ENCODE measurements at regions not wholly inside any gene's neighbourhood (a gene's known extent, or its start where the extent isn't known, plus 50 kb on each side); places are given as distances from the start of the nearest gene placed in this dataset.

DNA sequence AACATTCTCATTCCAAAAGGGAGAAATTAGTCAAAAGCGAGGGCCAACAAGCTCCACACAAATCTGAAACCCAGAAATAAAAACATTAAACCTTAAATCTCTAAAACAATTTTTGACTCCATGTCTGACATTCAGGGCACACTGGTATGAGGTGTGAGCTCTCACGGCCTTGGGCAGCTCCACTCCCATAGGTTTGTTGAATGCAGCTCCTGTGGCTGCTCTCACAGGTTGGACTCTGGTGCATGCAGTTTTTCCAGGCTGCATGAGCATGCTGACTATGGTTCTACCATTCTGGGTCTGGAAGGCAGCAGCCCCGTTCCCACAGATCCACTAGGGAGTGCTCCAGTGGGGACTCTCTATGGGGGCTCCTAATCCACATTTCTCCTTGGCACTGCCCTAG, 887.1 kb upstream of the GHITM start:
- no peak for DNase-seq (ENCODE audit: low read depth)

DNA sequence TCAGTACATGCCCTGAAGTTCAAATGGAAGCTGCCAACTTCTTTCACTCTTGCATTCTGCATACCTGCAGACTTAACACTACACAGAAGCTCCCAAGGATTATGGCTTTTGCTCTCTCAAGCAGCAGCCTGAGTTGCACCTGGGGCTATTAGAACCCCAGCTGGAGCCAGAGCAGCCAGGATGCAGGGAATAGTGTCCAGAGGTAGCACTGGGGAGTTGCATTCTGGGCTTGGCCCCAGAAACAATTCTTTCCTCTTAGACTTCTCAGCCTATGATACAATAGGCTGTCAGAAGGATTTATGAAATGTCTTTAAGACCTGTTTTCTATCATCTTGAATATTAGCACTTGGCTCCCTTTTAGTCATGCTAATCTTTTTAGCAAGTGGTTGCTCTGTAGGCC, 886.7 kb upstream of the GHITM start:
- no peak for DNase-seq (ENCODE audit: low read depth)

DNA sequence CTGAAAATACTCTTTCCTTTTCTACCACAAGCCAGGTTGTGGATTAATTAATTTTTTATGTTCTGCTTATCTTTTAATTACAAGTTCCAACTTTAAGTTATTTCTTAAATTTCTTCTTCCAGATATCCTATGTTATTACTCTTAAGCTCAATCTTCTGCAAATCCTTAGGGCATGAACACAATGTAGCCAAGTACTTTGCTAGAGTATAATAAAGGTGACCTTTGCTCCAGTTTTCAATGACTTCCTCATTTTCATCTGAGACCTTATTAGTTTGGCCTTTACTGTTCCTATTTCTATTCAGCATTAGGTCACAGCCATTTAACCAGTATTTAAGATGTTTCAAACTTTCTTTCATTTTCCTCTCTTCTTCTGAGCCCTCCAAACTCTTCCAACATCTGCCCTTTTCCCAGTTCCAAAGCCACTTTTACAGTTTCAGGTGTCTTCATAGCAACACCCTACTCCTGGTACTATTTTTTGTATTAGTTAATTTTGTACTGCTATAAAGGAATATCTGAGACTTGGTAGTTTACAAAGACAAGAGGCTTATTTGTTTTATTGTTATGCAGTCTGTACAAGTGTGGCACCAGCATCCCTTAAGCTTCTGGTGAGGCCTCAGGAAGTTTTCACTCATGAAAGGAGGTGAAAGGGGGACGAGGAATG, 886.2 kb upstream of the GHITM start:
- DNase-seq (ENCODE audit: low read depth), result no peak

DNA sequence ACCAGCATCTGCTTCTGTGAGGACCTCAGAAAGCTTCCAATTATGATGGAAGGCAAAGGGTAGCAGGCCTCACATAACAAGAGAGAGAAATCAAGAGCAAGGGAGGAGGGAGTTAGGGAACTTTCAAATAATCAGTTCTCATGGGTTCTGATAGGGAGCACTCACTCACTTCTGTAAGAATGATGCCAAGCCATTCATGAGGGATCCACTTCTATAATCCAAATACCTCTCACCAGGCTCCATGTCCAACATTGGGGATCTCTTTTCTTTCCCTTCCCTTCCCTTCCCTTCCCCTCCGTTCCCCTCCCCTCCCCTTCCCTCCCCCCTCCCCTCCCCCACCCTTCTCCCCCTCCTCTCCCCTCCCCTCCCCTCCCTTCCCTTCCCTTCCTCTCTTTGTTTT, 884.6 kb upstream of the GHITM start:
- DNase-seq (ENCODE audit: low read depth), result no peak

DNA sequence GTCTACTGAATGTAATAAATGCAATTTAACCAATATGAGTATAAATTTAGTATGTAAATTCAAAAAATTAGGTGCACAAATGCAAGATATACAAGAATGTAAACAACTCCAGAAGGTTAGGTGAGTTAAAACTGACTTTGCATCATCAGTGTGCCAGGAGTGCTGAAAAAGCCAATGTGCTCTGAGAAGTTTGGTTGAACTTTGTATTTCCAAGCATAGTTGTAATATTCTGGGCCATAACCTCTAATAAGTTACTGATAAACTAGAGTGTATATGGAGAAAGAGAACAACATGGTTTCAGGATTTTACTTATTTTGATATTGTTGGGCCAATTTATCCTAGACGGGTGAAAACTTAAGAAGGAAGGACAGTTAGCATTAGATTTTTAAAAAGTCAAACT, 876.9 kb upstream of the GHITM start:
- no peak for DNase-seq (ENCODE audit: low read depth)

DNA sequence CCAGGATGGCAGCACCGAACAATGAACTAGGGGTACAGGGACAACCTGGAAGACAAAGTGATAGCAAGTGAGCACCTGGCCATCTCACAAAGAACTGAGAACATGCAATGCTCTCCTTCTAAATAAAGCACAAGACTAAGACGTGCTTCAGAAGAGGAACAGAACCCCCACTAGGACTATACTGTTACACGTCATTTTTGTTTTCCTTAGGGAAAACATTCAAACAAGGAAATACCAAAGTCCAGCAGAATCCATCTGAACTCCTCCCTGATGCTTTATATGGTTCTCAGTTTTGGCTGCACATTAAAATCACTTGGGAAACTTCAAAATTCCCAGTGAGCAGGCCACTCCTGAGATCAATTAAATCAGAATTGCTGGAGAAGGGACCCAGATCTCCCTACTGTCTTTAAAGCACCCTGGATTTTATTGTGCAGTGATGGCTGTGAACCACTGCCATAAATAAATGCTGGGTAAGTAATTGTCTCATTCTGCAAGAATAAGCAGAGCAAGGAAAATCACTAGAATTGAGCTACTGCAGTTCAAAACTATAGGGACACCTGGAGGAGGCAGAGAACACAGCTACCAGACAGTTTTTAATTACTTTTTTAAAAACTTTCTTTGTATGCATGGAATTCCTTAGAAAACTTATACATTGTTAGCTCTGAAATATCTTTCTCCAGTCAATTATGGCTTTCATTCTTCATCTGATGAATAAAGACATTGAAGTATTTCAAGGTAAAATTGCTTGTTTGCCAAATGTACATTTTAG, 866.5 kb upstream of the GHITM start:
- no peak for DNase-seq (ENCODE audit: low read depth)

DNA sequence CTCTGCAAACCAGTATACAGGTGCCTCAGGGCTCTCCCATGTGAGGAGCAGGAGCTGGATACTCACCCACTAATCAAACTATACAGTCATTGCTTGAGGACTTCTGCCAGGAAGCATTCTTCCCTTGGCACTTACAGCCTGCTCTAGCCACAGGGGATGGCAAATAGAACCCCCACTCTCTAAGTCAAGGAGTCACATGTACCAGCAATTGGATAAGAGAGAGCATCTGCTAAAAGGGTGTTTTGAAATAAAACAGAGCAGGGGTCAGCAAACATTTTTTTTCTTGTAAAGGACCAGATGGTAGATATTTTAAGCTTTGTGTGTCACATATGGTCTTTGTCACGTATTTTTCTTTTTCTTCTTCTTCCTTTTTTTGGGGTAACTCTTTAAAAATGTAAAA, 865.2 kb upstream of the GHITM start:
- DNase-seq (ENCODE audit: low read depth), result no peak

DNA sequence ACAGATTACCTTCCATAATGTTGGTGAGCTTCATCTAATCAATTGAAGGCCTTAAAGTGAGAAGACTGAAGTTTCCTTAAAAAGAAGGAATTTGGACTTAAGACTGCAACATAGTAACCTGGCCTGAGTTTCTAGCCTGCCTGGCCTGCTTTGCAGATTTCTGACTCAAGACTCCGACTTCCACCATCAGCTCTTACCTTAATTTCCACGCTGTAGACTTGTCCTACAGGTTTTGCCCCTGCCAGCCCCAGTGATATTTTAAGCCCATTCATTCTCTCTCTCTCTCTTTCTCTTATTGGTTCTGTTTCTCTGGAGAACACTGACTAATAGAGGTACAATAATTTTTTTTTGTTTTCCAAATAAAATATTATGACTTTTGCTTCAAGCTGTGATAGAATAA, 862.3 kb upstream of the GHITM start:
- no peak for DNase-seq (ENCODE audit: low read depth)

DNA sequence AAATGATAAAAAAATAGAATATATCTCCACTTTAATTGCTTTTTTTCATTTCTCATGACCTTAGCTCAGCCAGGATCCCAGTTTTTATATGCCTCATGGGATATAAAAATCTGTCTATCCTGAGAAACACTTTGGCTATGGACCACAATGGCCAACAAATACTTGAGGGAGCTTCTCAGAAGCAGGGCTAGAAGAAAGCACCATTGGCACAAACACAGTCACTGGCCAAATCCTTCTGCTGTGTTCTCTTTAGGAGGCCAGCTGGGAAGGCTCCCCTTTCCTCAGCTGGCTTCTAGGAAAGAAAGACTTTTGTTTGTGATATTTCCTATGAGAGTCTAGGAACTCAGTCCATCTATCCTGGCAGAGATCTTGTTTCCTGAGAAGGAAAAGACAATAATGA, 856.2 kb upstream of the GHITM start:
- no peak for DNase-seq (ENCODE audit: low read depth)

DNA sequence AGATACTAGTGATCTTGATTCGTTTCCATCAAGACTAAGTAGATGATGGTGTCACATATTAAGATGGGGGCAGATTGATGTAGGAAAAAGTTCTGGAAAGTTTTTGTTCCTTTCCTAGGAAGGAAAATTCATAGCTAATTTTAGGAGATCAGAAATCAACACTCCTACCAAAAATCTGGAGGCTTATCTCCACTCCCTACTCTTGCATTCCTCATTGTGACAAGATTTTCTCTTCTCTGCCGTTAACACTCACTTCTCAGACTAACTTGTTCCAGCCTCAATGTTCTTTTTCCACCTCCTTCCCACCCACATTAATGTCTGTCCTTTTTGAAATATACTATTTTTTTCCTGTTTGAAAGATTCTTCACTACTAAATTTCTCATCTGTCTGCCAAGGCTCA, 851.9 kb upstream of the GHITM start:
- no peak for DNase-seq (ENCODE audit: low read depth)

DNA sequence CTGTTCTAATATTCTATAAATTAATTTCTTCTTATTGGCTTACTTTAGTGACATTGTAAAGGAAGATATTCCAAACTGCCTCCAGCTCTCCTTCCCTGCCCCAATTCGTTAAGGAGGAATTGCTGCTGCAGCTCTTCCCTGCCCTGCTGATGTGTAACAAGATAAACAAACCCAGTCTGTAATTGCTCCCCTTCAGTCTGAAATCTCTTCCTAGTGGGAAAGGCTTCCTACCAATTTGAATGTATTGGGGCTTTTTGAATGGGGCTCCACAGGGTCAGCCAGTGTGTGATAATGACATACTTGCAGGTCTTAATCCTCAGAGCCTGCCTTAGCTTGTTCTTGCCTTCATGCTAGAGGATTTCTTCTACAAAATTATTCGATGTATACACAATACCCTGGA, 849.9 kb upstream of the GHITM start:
- no peak for DNase-seq (ENCODE audit: low read depth)

DNA sequence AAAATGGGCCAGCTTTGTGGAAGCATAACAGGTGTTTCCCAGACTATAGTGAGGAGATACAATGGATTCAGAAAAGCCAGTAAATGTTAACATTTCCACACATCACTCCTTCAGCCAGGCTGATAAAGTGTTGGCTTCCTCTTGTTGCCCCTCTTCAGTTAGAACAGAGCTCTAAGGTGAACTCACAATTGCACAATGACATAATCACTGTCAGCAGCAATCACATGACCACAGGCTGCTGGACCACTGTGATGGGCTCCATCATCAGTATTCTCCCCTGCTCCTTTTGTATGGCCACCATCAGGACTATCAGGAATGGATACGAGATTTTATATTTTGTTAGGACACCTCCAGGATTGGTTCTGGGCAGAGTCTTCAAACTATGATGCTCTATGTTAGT, 849.4 kb upstream of the GHITM start:
- no peak for DNase-seq (ENCODE audit: low read depth)

DNA sequence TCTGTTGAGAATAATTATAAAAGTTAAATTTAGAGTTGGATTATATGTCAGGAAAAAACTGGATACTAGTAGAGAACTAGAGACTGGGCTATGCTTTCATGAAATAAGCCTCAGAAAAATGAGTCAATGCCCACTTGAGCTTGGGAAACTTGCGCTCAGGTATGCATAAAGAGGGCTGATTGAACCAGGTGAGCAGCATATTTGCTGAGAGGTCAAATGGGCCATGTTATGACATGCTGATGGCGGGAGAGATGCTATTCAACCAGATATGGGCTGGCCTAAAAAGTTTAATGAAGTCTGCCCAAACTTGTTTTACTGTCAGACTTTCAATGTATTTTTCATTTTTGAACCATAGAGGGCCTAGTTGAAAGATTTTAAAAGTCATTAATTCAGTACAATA, 837.6 kb upstream of the GHITM start:
- DNase-seq (ENCODE audit: low read depth), result no peak

DNA sequence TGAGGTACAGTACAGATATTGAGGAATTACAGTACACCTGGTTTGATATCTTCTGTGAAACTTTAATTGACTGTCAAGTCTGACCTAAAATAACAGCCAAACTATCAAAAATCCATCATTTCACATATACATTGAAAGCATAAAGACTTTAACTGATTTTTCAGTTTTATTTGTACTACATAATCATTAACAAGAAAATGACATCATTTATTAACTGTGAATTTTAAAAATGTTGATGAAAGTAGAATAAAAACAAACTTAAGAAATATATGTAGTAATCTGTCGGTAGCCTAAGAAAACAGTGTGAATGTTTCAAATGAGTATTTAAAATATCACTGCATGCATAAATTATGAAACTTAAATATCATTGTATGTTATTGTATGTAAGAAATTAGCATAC, 836.7 kb upstream of the GHITM start:
- no peak for DNase-seq (ENCODE audit: low read depth)

DNA sequence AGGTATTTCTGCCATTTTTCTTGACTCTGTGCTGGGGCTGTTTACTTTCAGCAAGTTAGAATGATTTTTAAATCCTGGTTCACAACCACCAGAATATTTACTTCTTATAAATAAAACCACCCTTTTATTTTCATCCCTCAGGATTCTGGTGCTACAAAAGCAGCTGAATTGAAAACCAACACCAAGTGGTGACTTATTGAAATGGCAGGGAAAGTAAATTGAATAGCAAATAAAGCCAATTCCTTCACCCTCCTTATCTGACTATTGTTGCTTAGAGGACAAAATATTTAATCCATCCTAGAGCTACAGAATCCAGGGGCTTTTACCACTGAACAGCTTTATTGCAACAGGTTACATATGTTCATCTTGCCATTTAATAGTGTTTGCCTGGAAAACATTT, 828.6 kb upstream of the GHITM start:
- DNase-seq (ENCODE audit: low read depth), result no peak

DNA sequence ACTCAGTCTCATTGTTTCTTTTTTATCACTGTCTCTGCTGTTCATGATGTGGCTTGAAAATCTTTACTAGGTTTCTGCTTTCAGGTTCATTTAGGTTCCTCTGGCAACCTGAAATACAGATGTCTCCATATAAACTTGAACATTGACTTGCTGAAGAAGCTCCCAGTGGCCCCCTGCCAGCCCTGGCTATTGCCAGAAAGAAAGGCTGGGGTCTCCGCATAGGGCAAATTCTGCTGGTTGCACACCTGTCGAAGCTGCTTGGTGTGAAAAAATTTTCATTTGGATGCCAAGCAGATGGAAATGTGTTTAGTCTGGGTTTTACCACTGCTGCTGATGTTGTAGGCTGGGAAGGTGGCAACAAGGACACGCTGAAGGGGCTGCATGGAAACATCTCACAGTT, 826.7 kb upstream of the GHITM start:
- DNase-seq (ENCODE audit: low read depth), result no peak

DNA sequence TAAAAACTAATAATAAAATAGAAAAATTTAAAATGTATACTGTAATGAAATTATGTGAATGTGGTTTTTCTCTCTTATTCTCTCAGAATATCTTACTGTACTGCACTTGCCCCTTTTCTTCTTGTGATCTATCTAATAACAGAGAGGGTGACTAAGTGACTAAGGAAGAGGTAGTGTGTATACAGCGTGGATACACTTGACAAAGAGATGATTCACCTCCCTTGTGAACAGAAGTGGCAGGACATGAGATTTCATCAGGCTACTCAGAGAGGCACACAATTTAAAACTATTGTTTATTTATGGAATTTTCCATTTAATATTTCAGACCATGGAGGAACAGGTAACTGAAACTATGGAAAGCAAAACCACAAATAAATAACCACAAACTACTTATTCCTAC, 806.6 kb upstream of the GHITM start:
- no peak for DNase-seq (ENCODE audit: low read depth)

DNA sequence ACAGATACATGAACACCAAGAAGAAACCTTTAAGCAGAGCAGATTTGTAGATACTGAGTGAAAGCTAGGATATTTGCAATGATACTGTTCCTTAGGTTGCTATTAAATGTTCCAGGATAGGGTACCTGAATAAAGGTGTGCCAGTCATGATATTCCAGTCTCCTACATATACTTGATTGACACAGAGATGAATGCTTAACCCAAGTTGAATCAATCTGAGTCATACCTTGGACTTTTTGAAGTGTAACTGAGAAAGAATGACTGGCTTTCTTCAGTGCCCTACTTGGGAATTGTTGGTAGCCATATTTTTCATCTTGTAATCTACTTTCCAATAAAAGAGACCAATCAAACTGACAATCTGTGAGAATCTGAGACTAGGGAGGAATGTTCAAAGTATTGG, 805.7 kb upstream of the GHITM start:
- DNase-seq (ENCODE audit: low read depth), result no peak

DNA sequence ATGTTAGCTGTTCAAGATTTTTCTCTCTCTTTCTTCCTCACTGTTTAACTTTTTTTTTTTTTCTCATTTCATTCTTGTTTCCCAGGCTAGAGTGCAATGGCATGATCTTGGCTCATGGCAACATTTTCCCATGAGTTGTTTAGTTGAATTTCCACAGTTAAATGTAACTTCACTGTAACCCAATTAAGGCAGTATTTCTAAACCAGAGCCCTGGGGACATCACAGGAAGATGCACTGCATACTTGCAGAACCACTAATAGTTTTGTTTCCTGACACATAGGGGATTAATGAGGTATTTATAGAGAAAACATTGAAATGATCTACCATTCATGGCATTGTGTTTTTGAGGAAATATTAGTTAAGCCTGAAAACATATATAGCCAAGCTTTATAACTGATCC, 795.6 kb upstream of the GHITM start:
- no peak for DNase-seq (ENCODE audit: low read depth)

DNA sequence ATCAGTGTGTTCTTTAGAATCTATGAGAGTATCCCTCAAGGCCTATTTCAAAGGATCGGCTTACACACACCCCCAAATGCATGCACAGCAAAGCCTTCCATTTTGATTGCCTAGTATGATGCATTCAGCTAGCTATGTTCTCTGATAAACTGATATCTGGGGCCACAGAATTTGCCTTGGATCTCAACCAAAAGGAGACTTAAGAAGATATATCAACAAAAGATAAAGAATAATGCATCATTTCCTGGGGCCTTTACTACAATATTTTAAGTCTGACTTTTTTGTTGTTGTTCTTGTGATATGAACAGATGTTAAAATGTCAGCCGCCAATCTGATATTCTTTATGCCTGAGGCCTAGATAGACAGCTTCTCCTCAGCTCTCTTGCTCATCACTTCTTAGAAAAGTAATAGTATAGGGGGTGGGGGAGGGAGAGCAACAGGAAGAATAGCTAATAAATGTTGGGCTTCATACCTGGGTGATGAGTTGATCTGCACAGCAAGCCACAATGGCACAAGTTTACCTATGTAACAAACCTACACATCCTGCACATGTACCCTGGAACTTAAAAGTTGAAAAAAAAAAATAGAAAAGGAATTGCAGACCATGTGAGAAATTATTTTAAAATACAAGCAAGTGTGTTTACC, 792.9 kb upstream of the GHITM start:
- DNase-seq (ENCODE audit: low read depth), result no peak

DNA sequence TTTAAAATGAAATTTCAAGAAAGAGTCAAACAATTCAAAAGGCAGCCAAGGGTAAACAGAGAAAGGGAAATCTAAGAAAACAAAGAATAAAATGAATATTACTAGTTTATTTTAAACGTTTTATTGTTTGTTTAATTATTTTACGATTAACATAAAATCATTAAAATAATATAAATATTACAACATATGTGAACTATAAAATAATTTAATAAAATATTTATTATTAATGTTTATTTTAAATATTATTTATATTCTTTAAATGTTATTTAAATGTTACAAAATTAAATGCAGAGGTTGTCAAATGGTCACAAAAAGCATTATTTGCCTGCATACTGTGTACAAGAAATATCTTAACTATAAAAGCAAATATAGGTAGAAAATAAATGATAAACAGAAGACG, 786.7 kb upstream of the GHITM start:
- no peak for DNase-seq (ENCODE audit: low read depth)

DNA sequence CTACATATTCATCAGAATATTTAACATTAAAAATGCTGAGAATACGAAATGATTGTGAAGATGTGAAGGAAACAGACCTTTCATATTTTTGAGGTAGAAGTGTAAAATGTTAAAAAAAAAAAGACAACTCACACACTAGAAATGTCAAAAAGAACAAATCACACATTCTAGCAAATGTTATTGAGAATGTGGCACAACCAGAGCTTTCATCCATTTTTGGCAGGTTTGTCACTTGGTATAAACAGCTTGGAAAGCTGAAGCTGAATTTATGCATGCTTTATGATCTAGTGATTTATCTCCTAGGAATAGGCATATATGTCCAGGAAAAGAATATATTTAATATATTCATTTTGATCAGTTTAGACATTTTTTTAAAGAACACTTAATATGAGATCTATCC, 784.9 kb upstream of the GHITM start:
- no peak for DNase-seq (ENCODE audit: low read depth)

DNA sequence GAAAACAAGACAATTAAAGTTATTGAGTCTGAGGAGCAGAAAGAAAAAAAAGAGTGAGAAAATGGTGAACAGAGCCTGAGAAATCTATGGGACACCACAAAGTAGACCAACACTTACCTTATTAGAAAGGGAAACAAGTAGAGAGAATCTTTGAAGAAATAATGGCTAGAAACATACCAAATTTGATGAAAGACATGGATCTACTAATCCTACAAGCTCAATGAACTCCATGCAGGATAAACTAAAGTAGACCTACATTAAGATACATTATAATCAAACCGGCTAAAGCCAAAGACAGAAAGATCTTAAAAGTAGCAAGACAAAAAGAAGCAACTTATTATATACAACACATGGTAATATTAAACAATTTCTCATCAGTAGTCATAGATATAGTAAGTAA, 782.3 kb upstream of the GHITM start:
- DNase-seq (ENCODE audit: low read depth), result no peak

DNA sequence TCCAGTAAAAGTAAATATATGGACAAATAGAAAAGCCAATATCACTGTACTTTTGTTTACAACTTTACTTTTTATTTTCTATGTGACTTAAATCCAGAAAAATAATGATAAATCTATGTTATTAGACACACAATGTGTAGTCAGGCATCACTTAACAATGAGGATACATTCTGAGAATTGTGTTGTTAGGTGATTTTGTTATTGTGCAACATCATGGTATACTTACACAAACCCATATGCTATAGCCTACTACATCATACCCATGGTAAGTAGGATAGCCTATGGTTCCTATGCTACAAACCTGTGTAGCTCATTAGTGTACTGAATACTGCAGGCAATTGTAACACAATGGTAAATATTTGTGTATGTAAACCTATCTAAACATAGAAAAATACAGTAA, 781.7 kb upstream of the GHITM start:
- no peak for DNase-seq (ENCODE audit: low read depth)
